ENCODE measurements at regions not wholly inside any gene's neighbourhood (a gene's known extent, or its start where the extent isn't known, plus 50 kb on each side); places are given as distances from the start of the nearest gene placed in this dataset.

- no peaks in the 10 kb centered on the region for H3K9me3 ChIP-seq (ENCODE audit: low read length)
- no peaks in the 10 kb centered on the region for H3K79me2 ChIP-seq (ENCODE audit: insufficient read depth, low read length)
- H3K9ac ChIP-seq (ENCODE audit: low read length) = no peak overlapping the region
- no peaks in the 10 kb centered on the region for H3F3A ChIP-seq (ENCODE audit: insufficient read depth, low read length)
- H3K36me3 ChIP-seq (ENCODE audit: insufficient read depth, low read length) = no peaks in the 10 kb centered on the region
- H3K27ac ChIP-seq (ENCODE audit: low read depth, low read length, poor library complexity, severe bottlenecking) = no peak overlapping the region
- no peak for TF ChIP-seq EZH2 (IDR thresholded peaks at IDR 0.05; ENCODE audit: borderline replicate concordance, low read length)
- TF ChIP-seq CTCF (IDR thresholded peaks at IDR 0.05; ENCODE audit: low read length) = no peak
- H4K20me1 ChIP-seq (ENCODE audit: insufficient read depth, low read length) = no peaks in the 10 kb centered on the region
- H3K4me1 ChIP-seq (ENCODE audit: insufficient read depth, low read length, severe bottlenecking) = no peaks in the 10 kb centered on the region
- H3K4me3 ChIP-seq (ENCODE audit: low read depth, low read length, poor library complexity, severe bottlenecking) = no peak overlapping the region
- no peaks in the 10 kb centered on the region for H3K9me2 ChIP-seq (ENCODE audit: low read depth, low read length)
- H2AFZ ChIP-seq (ENCODE audit: low read length) = no peak overlapping the region
- H3K27me3 ChIP-seq (ENCODE audit: insufficient read depth, low read length) = no peaks in the 10 kb centered on the region
- H3K4me2 ChIP-seq (ENCODE audit: low read length) = no peak overlapping the region
Observed at GRCh38 chr6:121865811-121866210, 430.4 kb downstream of the GJA1 start.

- no peak overlapping the region for H3K4me2 ChIP-seq (ENCODE audit: low read length)
- H3K27me3 ChIP-seq (ENCODE audit: insufficient read depth, low read length) = no peaks in the 10 kb centered on the region
- H3K9ac ChIP-seq (ENCODE audit: low read length) = no peak overlapping the region
- no peak for TF ChIP-seq EZH2 (IDR thresholded peaks at IDR 0.05; ENCODE audit: borderline replicate concordance, low read length)
- no peak for TF ChIP-seq CTCF (IDR thresholded peaks at IDR 0.05; ENCODE audit: low read length)
- H3K9me3 ChIP-seq (ENCODE audit: low read length) = no peaks in the 10 kb centered on the region
- H3K27ac ChIP-seq (ENCODE audit: low read depth, low read length, poor library complexity, severe bottlenecking) = no peak overlapping the region
- no peaks in the 10 kb centered on the region for H3K4me1 ChIP-seq (ENCODE audit: insufficient read depth, low read length, severe bottlenecking)
- no peaks in the 10 kb centered on the region for H3K9me2 ChIP-seq (ENCODE audit: low read depth, low read length)
- no peaks in the 10 kb centered on the region for H3K79me2 ChIP-seq (ENCODE audit: insufficient read depth, low read length)
- H3K4me3 ChIP-seq (ENCODE audit: low read depth, low read length, poor library complexity, severe bottlenecking) = no peak overlapping the region
- no peaks in the 10 kb centered on the region for H4K20me1 ChIP-seq (ENCODE audit: insufficient read depth, low read length)
- H2AFZ ChIP-seq (ENCODE audit: low read length) = no peak overlapping the region
- no peaks in the 10 kb centered on the region for H3K36me3 ChIP-seq (ENCODE audit: insufficient read depth, low read length)
- H3F3A ChIP-seq (ENCODE audit: insufficient read depth, low read length) = no peaks in the 10 kb centered on the region
Observed at GRCh38 chr6:121867095-121867494, 431.6 kb downstream of the GJA1 start.

GRCh38 chr6:121868206-121868605, 432.8 kb downstream of the GJA1 start:
- Histone ChIP-seq H3K4me2 (ENCODE audit: low read length) (no peak overlapping the region), H3K4me1 (ENCODE audit: insufficient read depth, low read length, severe bottlenecking) (no peaks in the 10 kb centered on the region), H3K9ac (ENCODE audit: low read length) (no peak overlapping the region), H4K20me1 (ENCODE audit: insufficient read depth, low read length) (no peaks in the 10 kb centered on the region), H3F3A (ENCODE audit: insufficient read depth, low read length) (no peaks in the 10 kb centered on the region), H3K9me3 (ENCODE audit: low read length) (no peaks in the 10 kb centered on the region), H3K27me3 (ENCODE audit: insufficient read depth, low read length) (no peaks in the 10 kb centered on the region), H3K36me3 (ENCODE audit: insufficient read depth, low read length) (no peaks in the 10 kb centered on the region), H3K4me3 (ENCODE audit: low read depth, low read length, poor library complexity, severe bottlenecking) (no peak overlapping the region), H3K79me2 (ENCODE audit: insufficient read depth, low read length) (no peaks in the 10 kb centered on the region), H3K27ac (ENCODE audit: low read depth, low read length, poor library complexity, severe bottlenecking) (no peak overlapping the region), H3K9me2 (ENCODE audit: low read depth, low read length) (no peaks in the 10 kb centered on the region), H2AFZ (ENCODE audit: low read length) (no peak overlapping the region)
- TF ChIP-seq CTCF (IDR thresholded peaks at IDR 0.05; ENCODE audit: low read length) (no peak), EZH2 (IDR thresholded peaks at IDR 0.05; ENCODE audit: borderline replicate concordance, low read length) (no peak)

Data from OCI-LY1 (cell line).